ENCODE measurements at regions not wholly inside any gene's neighbourhood (a gene's known extent, or its start where the extent isn't known, plus 50 kb on each side); places are given as distances from the start of the nearest gene placed in this dataset.

- Histone ChIP-seq H3K4me1 (ENCODE audit: control insufficient read depth, extremely low read depth, insufficient read depth, low read length) (no peaks in the 10 kb centered on the region), H3K9me1 (replicated peaks; ENCODE audit: control insufficient read depth, extremely low read depth, insufficient read depth, low read length) (no peaks in the 10 kb centered on the region), H3K4me3 (replicated peaks in 1 of 3; ENCODE audit: insufficient read depth in 1 of 3, low read depth in 1 of 3, low read length in 3 of 3) (no peak overlapping the region), H3K27me3 (ENCODE audit: control insufficient read depth in 2 of 2, insufficient read depth in 2 of 2, low read length in 2 of 2) (no peaks in the 10 kb centered on the region), H4K20me1 (replicated peaks; ENCODE audit: control insufficient read depth, extremely low read depth, insufficient read depth, low read length) (no peaks in the 10 kb centered on the region), H3K36me3 (ENCODE audit: control insufficient read depth in 2 of 2, extremely low read depth in 1 of 2, insufficient read depth in 2 of 2, low read length in 2 of 2) (no peaks in the 10 kb centered on the region), H3K79me2 (ENCODE audit: control insufficient read depth, insufficient read depth, low read length) (no peaks in the 10 kb centered on the region), H2AFZ (ENCODE audit: low read depth, low read length) (no peak overlapping the region), H3K9me3 (replicated peaks; ENCODE audit: control insufficient read depth, insufficient read depth, low read length) (no peaks in the 10 kb centered on the region), H3K9ac (replicated peaks; ENCODE audit: extremely low read depth, insufficient read depth, low read length) (no peak overlapping the region), H3K4me2 (ENCODE audit: insufficient read depth, low read length) (no peak overlapping the region), H3K27ac (ENCODE audit: insufficient read depth, low read depth, low read length) (no peak overlapping the region)
- dilution Hi-C loops (cut with MboI; ENCODE audit: extremely low pct_ligation_motif_present, low sequenced_read_pairs), result no loop called here
- intact Hi-C loops (cut with micrococcal nuclease), result no loop called here
- no peak for DNase-seq (ENCODE audit: low read depth, low spot score)
- TF ChIP-seq EZH2 (IDR thresholded peaks at IDR 0.05; ENCODE audit: borderline replicate concordance, low read depth, low read length, severe bottlenecking), result no peak
- no peak for TF ChIP-seq GATA2 (IDR thresholded peaks at IDR 0.05; ENCODE audit: insufficient read depth, insufficient read length, low read depth, low read length)
- TF ChIP-seq, protein P1, sequence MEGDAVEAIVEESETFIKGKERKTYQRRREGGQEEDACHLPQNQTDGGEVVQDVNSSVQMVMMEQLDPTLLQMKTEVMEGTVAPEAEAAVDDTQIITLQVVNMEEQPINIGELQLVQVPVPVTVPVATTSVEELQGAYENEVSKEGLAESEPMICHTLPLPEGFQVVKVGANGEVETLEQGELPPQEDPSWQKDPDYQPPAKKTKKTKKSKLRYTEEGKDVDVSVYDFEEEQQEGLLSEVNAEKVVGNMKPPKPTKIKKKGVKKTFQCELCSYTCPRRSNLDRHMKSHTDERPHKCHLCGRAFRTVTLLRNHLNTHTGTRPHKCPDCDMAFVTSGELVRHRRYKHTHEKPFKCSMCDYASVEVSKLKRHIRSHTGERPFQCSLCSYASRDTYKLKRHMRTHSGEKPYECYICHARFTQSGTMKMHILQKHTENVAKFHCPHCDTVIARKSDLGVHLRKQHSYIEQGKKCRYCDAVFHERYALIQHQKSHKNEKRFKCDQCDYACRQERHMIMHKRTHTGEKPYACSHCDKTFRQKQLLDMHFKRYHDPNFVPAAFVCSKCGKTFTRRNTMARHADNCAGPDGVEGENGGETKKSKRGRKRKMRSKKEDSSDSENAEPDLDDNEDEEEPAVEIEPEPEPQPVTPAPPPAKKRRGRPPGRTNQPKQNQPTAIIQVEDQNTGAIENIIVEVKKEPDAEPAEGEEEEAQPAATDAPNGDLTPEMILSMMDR (IDR thresholded peaks at IDR 0.05; ENCODE audit: extremely low read depth in 1 of 2, insufficient read depth in 1 of 2, low read depth in 1 of 2, low read length in 2 of 2), result no peak
- TF ChIP-seq, protein P2, sequence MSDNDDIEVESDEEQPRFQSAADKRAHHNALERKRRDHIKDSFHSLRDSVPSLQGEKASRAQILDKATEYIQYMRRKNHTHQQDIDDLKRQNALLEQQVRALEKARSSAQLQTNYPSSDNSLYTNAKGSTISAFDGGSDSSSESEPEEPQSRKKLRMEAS (IDR thresholded peaks at IDR 0.05; ENCODE audit: insufficient read depth, insufficient read length), result no peak
- no peak for TF ChIP-seq JUN (IDR thresholded peaks at IDR 0.05; ENCODE audit: borderline replicate concordance, insufficient read depth, insufficient read length, low read depth)
- no peak for TF ChIP-seq MYC (IDR thresholded peaks at IDR 0.05; ENCODE audit: low read depth, low read length)
- no peak for TF ChIP-seq POLR2AphosphoS5 (IDR thresholded peaks at IDR 0.05; ENCODE audit: insufficient read depth, low read depth, low read length)
- TF ChIP-seq POLR2A (IDR thresholded peaks at IDR 0.05; ENCODE audit: low read depth, low read length), result no peak
- TF ChIP-seq FOS (IDR thresholded peaks at IDR 0.05; ENCODE audit: borderline replicate concordance, insufficient read depth, low read length), result no peak
- POLR2A ChIA-PET, result no interaction called here
- CTCF ChIA-PET, result no interaction called here
- FAIRE-seq, result no peak
- no TSS peak for BruUV-seq (replicated peaks)
Measured at GRCh38 chr12:127233016-127233415, 1034.0 kb upstream of the TMEM132C start.

Measured in endothelial cell of umbilical vein (primary cell).